Progenitor cell of endocrine pancreas (in vitro differentiated cells): ENCODE measurements at regions not wholly inside any gene's neighbourhood (a gene's known extent, or its start where the extent isn't known, plus 50 kb on each side); places are given as distances from the start of the nearest gene placed in this dataset.

Experiments
- DNase-seq: peaks from one replicate; pipeline ENCODE4 v3.0.0; 2021; ENCODE audit warnings: low spot score; ENCODE audit not compliant: unreplicated experiment
- H3K27ac Mint-ChIP-seq: 2 replicates; pipeline ENCODE4 v1.8.0; 2021; ENCODE audit warnings: mild to moderate bottlenecking, moderate library complexity, mixed read lengths
- H3K27me3 Mint-ChIP-seq: 2 replicates; pipeline ENCODE4 v1.8.0; 2021; ENCODE audit warnings: mixed read lengths
- H3K36me3 Mint-ChIP-seq: 2 replicates; pipeline ENCODE4 v1.8.0; 2022; ENCODE audit warnings: mixed read lengths; ENCODE audit not compliant: insufficient read depth
- H3K4me1 Mint-ChIP-seq: 2 replicates; pipeline ENCODE4 v1.8.0; 2021; ENCODE audit warnings: low read depth, mixed read lengths
- H3K4me3 Mint-ChIP-seq: 2 replicates; pipeline ENCODE4 v1.8.0; 2021; ENCODE audit warnings: low read depth, mild to moderate bottlenecking, moderate library complexity, mixed read lengths
- H3K9me3 Mint-ChIP-seq: 2 replicates; pipeline ENCODE4 v1.8.0; 2021; ENCODE audit warnings: low read depth, mixed read lengths
- CTCF ChIP-seq: fragments of 200-600 bp; sonication (generic); IDR thresholded peaks from one replicate; pipeline ENCODE4 v1.5.0; 2021; ENCODE audit warnings: antibody characterized with exemption, mild to moderate bottlenecking; ENCODE audit not compliant: unreplicated experiment

GRCh38 chr11:95500466-95500865, 269.5 kb upstream of the SESN3 start:
- no peak for TF ChIP-seq CTCF
- Mint-ChIP-seq H3K36me3 (no peaks in the 10 kb centered on the region), H3K27ac (no peak overlapping the region), H3K4me3 (no peak overlapping the region), H3K4me1 (peaks cover 10% of the 10 kb centered on the region), H3K27me3 (peaks cover 18% of the 10 kb centered on the region), H3K9me3 (no peaks in the 10 kb centered on the region)
- no peak for DNase-seq

- DNase-seq = no peak
- H3K9me3 Mint-ChIP-seq = no peaks in the 10 kb centered on the region
- no peak overlapping the region for H3K27ac Mint-ChIP-seq
- TF ChIP-seq CTCF = no peak
- no peak overlapping the region for H3K4me3 Mint-ChIP-seq
- H3K4me1 Mint-ChIP-seq = peaks cover 10% of the 10 kb centered on the region
- H3K27me3 Mint-ChIP-seq = peaks cover 18% of the 10 kb centered on the region
- no peaks in the 10 kb centered on the region for H3K36me3 Mint-ChIP-seq
Observed at GRCh38 chr11:95499516-95500135, 268.6 kb upstream of the SESN3 start.

GRCh38 chr11:95498722-95499425, 267.9 kb upstream of the SESN3 start:
- Mint-ChIP-seq H3K4me1 (peaks cover 10% of the 10 kb centered on the region), H3K27ac (no peak overlapping the region), H3K4me3 (no peak overlapping the region), H3K36me3 (peaks cover 1% of the 10 kb centered on the region), H3K27me3 (peaks cover 10% of the 10 kb centered on the region), H3K9me3 (peaks cover 3% of the 10 kb centered on the region)
- TF ChIP-seq CTCF = no peak
- no peak for DNase-seq

DNA sequence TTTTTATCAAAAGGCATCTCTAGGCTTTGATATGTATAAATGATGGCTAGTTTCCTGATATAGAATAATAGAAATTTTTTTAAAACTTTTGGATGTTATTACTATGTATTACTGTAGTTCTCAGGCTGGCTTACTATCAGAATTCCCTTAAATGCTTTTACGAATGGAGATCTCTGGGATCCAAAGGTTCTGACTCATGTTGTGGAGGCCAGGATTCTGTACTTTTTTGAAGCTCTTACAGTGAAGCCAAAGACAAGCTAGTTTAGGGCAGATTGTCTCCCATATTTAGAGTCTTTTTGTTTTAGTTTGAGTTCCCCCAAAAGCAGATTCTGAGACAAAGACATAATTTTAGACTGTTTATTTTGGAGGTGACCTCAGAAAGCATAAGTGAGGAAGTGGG, 265.9 kb upstream of the SESN3 start:
- Mint-ChIP-seq H3K27ac (no peak overlapping the region), H3K4me1 (peaks cover 6% of the 10 kb centered on the region), H3K27me3 (no peaks in the 10 kb centered on the region), H3K36me3 (peaks cover 1% of the 10 kb centered on the region), H3K4me3 (no peak overlapping the region), H3K9me3 (peaks cover 5% of the 10 kb centered on the region)
- DNase-seq = no peak
- no peak for TF ChIP-seq CTCF

DNA sequence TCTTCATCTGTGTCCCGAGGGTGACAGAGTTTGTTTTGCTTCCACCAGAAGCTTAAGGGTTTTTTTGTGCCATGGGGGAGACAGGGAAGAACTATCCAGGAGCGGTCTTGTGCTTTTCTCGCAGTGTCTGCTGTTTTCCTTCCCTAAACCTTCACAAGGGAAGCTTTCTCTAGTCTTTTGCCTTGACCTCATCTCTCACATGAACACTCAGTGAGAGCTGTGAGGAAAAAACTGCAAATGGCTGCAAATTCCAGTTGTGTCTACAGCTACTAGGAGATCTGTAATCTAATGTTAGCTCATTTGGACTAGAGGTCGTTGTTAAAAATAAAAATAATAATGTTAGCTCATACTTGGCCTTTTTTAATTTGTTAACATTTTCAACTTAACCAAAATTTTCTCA, 264.7 kb upstream of the SESN3 start:
- Mint-ChIP-seq H3K27me3 (no peaks in the 10 kb centered on the region), H3K36me3 (peaks cover 3% of the 10 kb centered on the region), H3K9me3 (peaks cover 13% of the 10 kb centered on the region), H3K27ac (no peak overlapping the region), H3K4me3 (no peak overlapping the region), H3K4me1 (peaks cover 6% of the 10 kb centered on the region)
- TF ChIP-seq CTCF = no peak
- no peak for DNase-seq
